Activated naive CD4-positive, alpha-beta T cell treated with anti-CD3 and anti-CD28 coated beads, Interleukin-2, amount 50 U/mL, for 72 hours (primary cell): ENCODE measurements at regions not wholly inside any gene's neighbourhood (a gene's known extent, or its start where the extent isn't known, plus 50 kb on each side); places are given as distances from the start of the nearest gene placed in this dataset.
A peak's percentile ranks its signal among the peaks of the same experiment; 100 is the strongest.
"Not testable (repeated sequence)": the region's sequence is repeated elsewhere in the genome, so short reads cannot be mapped to it uniquely, and the experiment has no call there.

Source experiments
- ATAC-seq, 2 donors: fragments of 150-1000 bp; cut with Tn5 transposase; 2 replicates each; pipeline ENCODE4 v1.10.0; 2021; ENCODE audit warnings: mild to moderate bottlenecking in 2 of 2, moderate library complexity in 2 of 2
- DNase-seq, 2 donors: peaks; one replicate each; pipeline ENCODE4 v3.0.0; 2021 to 2022; ENCODE audit warnings: low spot score in 2 of 2
- H3K27ac Mint-ChIP-seq, 2 donors: one replicate each; pipeline ENCODE4 v1.8.0; 2022; ENCODE audit warnings: mild to moderate bottlenecking in 2 of 2, mixed read lengths in 2 of 2
- H3K36me3 Mint-ChIP-seq, 2 donors: one replicate each; pipeline ENCODE4 v1.8.0; 2022; ENCODE audit warnings: mixed read lengths in 2 of 2
- H3K9me3 Mint-ChIP-seq, 2 donors: one replicate each; pipeline ENCODE4 v1.8.0; 2022; ENCODE audit warnings: mixed read lengths in 2 of 2

GRCh38 chr15:21565426-21565825 lies 125.1 kb upstream of the POTEB3 start:
- not testable (repeated sequence) for ATAC-seq, H3K9me3 Mint-ChIP-seq, H3K27ac Mint-ChIP-seq, H3K36me3 Mint-ChIP-seq, DNase-seq

- ATAC-seq = peak; percentile 80
These were observed 111.5 kb upstream of the POTEB3 start for GRCh38 chr15:21551809-21552208.

GRCh38 chr15:21546182-21546903 lies 106.0 kb upstream of the POTEB3 start:
- not testable (repeated sequence) for H3K27ac Mint-ChIP-seq, DNase-seq, H3K9me3 Mint-ChIP-seq, ATAC-seq, H3K36me3 Mint-ChIP-seq

More at GRCh38 chr15:21551809-21552208, 111.5 kb upstream of the POTEB3 start:
- H3K27ac Mint-ChIP-seq, H3K36me3 Mint-ChIP-seq, DNase-seq, H3K9me3 Mint-ChIP-seq: not testable (repeated sequence)

- not testable (repeated sequence) for H3K9me3 Mint-ChIP-seq
These were observed 92.5 kb upstream of the POTEB3 start for GRCh38 chr15:21532785-21533184.

GRCh38 chr15:21516248-21516647 lies 75.9 kb upstream of the POTEB3 start:
- not testable (repeated sequence) for DNase-seq, ATAC-seq, H3K36me3 Mint-ChIP-seq, H3K9me3 Mint-ChIP-seq, H3K27ac Mint-ChIP-seq

More at GRCh38 chr15:21532785-21533184, 92.5 kb upstream of the POTEB3 start:
- not testable (repeated sequence) for ATAC-seq, H3K27ac Mint-ChIP-seq, DNase-seq, H3K36me3 Mint-ChIP-seq

GRCh38 chr15:21515296-21515695 lies 75.0 kb upstream of the POTEB3 start:
- not testable (repeated sequence) for H3K36me3 Mint-ChIP-seq, H3K9me3 Mint-ChIP-seq, H3K27ac Mint-ChIP-seq, ATAC-seq
- DNase-seq = peak in 1 of 2 donors; percentile 48

- ATAC-seq, H3K36me3 Mint-ChIP-seq, H3K9me3 Mint-ChIP-seq, DNase-seq, H3K27ac Mint-ChIP-seq: not testable (repeated sequence)
These were observed 62.7 kb upstream of the POTEB3 start for GRCh38 chr15:21503021-21503420.
